ENCODE measurements at regions not wholly inside any gene's neighbourhood (a gene's known extent, or its start where the extent isn't known, plus 50 kb on each side); places are given as distances from the start of the nearest gene placed in this dataset.

DNA sequence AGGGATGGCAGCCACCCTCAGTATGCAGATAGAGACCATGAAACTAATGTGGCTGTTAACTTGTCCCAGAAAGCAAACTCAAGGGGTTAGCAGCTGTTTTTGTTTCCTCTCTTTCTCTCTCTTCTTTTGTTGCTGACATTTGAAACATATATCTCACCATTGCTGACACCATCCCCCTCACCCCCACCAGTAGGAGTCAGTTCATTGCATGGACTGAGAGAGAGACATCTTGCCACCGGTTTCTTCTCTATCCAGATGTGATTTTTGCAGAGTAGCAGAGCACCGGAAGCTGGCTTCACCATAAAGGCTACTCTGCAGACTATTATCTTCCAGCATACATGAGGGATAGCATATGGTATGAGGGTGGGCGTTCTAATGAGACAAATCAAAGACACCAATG is 177.1 kb upstream of the FRG1 start:
- H3K27me3 ChIP-seq (replicated peaks), result no peaks in the 10 kb centered on the region
- H3K4me1 ChIP-seq (replicated peaks), result no peaks in the 10 kb centered on the region
- H3K27ac ChIP-seq, result no peak overlapping the region
- H3K9me3 ChIP-seq (replicated peaks), result no peaks in the 10 kb centered on the region; the same call in 1 of the 2 replicates
- no peak overlapping the region for H3K4me3 ChIP-seq
- H3K36me3 ChIP-seq, result no peaks in the 10 kb centered on the region
- no peak for DNase-seq (ENCODE audit: low read depth in 1 of 2, low spot score in 2 of 2)

DNA sequence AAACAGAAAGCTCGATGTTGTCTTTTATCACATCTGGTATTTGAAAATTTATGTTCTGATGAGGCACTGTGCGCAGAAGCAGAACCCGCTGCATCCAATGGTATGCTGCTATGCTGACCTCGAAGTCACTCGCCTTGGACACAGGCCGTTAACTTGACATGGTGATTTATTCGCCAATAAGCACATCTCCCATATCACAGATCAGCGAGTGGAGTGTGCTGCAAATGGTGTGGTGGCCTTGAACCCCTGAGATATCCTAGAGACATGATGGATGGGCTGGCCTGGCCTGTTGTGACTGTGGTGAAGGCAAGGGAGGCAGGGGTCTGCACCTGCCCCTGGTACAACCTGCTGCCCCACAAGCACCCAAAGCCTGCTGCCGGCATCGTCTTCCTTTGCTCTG is 175.4 kb upstream of the FRG1 start:
- no peaks in the 10 kb centered on the region for H3K36me3 ChIP-seq
- no peak overlapping the region for H3K27ac ChIP-seq
- peaks cover 2% of the 10 kb centered on the region; the same call in 1 of the 2 replicates for H3K9me3 ChIP-seq (replicated peaks)
- H3K4me3 ChIP-seq, result no peak overlapping the region
- no peaks in the 10 kb centered on the region for H3K4me1 ChIP-seq (replicated peaks)
- no peak for DNase-seq (ENCODE audit: low read depth in 1 of 2, low spot score in 2 of 2)
- H3K27me3 ChIP-seq (replicated peaks), result no peaks in the 10 kb centered on the region

DNA sequence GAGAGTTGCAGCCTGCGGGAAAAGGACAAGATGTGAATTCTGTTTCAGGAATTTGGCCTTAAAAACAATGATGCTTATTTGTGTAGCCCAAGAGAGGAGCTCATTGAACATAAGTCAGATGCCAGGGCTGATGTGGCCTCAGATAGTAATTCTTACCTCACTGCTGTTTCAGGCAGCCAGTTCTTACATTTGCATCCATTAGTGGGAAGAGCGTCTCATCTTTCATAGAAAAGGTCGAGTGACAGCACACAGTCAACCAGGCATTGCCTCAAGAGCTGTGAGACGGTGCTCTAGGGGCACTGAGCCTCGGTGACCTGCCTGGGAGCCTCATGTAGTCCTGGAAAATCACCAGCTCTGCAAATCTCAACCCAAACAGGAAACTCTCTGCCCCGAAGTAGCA is 174.9 kb upstream of the FRG1 start:
- Histone ChIP-seq H3K4me1 (replicated peaks) (no peaks in the 10 kb centered on the region), H3K27me3 (replicated peaks) (no peaks in the 10 kb centered on the region), H3K36me3 (no peaks in the 10 kb centered on the region), H3K9me3 (replicated peaks) (peaks cover 5% of the 10 kb centered on the region; the same call in 1 of the 2 replicates), H3K4me3 (no peak overlapping the region), H3K27ac (no peak overlapping the region)
- no peak for DNase-seq (ENCODE audit: low read depth in 1 of 2, low spot score in 2 of 2)

DNA sequence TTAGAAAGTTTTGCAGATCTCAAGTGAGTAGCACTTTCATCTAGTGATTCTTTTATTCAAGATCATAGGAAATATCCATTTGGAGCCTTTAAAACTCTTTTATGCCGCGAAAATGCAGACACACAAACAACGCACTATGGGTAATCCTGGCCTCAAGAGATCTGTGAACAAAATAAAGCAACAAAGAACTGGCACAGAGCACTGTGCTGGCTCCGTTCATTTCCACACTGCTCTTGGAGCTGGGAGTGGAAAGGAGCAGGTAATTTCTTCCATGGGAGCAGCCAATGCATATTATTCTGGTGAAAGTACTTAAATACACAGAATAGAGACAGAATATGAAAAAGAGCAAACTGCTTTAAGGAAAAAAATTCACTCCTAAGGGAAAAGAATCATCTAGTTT is 172.7 kb upstream of the FRG1 start:
- Histone ChIP-seq H3K9me3 (replicated peaks) (peaks cover 9% of the 10 kb centered on the region; the same call in 1 of the 2 replicates), H3K27ac (no peak overlapping the region), H3K36me3 (no peaks in the 10 kb centered on the region), H3K27me3 (replicated peaks) (no peaks in the 10 kb centered on the region), H3K4me3 (no peak overlapping the region), H3K4me1 (replicated peaks) (no peaks in the 10 kb centered on the region)
- no peak for DNase-seq (ENCODE audit: low read depth in 1 of 2, low spot score in 2 of 2)

DNA sequence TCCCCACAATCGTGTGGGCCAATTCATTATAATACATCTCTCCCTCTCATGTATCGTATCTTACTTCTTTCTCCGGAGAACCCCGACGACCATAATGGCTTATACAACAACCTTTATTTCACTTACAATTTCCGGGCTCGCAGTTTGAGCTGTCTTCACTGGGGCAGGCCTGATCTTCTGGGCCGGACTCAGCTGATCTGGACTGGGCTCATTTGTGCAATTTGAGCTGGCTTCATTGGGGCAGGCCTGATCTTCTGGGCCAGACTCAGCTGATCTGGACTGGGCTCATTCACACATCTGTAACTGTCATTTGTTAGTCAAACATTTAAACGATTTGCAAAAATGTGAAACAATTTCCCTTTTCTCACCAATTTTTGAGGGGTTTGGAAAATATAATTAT is 171.5 kb upstream of the FRG1 start:
- no peak overlapping the region for H3K27ac ChIP-seq
- H3K27me3 ChIP-seq (replicated peaks), result no peaks in the 10 kb centered on the region
- H3K36me3 ChIP-seq, result no peaks in the 10 kb centered on the region
- DNase-seq (ENCODE audit: low read depth in 1 of 2, low spot score in 2 of 2), result no peak
- no peak overlapping the region for H3K4me3 ChIP-seq
- H3K4me1 ChIP-seq (replicated peaks), result no peaks in the 10 kb centered on the region
- H3K9me3 ChIP-seq (replicated peaks), result peaks cover 9% of the 10 kb centered on the region; the same call in 1 of the 2 replicates

DNA sequence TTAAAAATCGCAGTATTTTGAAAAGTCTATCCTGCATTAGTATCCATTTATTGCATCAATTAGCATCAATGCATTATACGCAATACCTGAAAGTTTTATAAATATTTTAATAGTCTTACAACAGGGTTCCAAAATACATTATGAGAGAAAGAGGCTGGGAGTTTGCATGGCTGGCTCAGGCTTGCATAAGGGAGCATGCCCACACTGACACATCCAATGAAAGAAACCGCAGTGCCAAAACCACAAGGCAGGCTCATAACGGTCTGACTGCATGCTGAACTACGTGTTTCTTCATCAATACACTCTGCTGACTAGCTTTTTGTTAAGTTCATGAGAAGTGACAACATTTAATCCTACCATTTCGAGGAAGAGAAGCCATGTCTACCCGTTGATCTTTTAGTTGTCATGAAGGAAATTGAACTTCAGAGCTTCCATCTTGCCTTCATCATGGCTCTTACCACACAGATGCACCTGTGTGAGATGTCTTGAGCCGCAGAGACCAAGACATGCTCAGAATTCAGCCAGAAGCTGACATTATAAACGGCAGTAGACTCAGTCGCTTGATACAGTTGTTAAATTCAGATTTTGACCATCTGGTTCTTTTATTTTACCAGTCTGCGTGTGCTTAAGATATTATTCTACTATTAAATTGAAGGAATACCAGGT is 168.8 kb upstream of the FRG1 start:
- Histone ChIP-seq H3K27ac (no peak overlapping the region), H3K4me1 (replicated peaks) (no peaks in the 10 kb centered on the region)
- no peak for DNase-seq (ENCODE audit: low read depth in 1 of 2, low spot score in 2 of 2)

GRCh38 chr4:189773909-189774308 is 166.8 kb upstream of the FRG1 start:
- Histone ChIP-seq H3K27me3 (replicated peaks) (no peaks in the 10 kb centered on the region), H3K27ac (no peak overlapping the region), H3K36me3 (no peaks in the 10 kb centered on the region), H3K4me3 (no peak overlapping the region), H3K4me1 (replicated peaks) (no peaks in the 10 kb centered on the region), H3K9me3 (replicated peaks) (peaks cover 16% of the 10 kb centered on the region; the same call in 1 of the 2 replicates)
- no peak for DNase-seq (ENCODE audit: low read depth in 1 of 2, low spot score in 2 of 2)

More for the DNA sequence above, 168.8 kb upstream of the FRG1 start:
- Histone ChIP-seq H3K36me3 (no peaks in the 10 kb centered on the region), H3K9me3 (replicated peaks) (peaks cover 14% of the 10 kb centered on the region; the same call in 1 of the 2 replicates), H3K27me3 (replicated peaks) (no peaks in the 10 kb centered on the region), H3K4me3 (no peak overlapping the region)

- Histone ChIP-seq H3K36me3 (no peaks in the 10 kb centered on the region), H3K4me1 (replicated peaks) (no peaks in the 10 kb centered on the region), H3K27ac (no peak overlapping the region), H3K9me3 (replicated peaks) (peaks cover 7% of the 10 kb centered on the region; the same call in 1 of the 2 replicates), H3K4me3 (no peak overlapping the region), H3K27me3 (replicated peaks) (no peaks in the 10 kb centered on the region)
- no peak for DNase-seq (ENCODE audit: low read depth in 1 of 2, low spot score in 2 of 2)
Measured at GRCh38 chr4:189779281-189779980, 161.2 kb upstream of the FRG1 start.

GRCh38 chr4:189780391-189780790 is 160.3 kb upstream of the FRG1 start:
- no peak for DNase-seq (ENCODE audit: low read depth in 1 of 2, low spot score in 2 of 2)
- Histone ChIP-seq H3K27me3 (replicated peaks) (no peaks in the 10 kb centered on the region), H3K27ac (no peak overlapping the region), H3K36me3 (no peaks in the 10 kb centered on the region), H3K4me1 (replicated peaks) (no peaks in the 10 kb centered on the region), H3K9me3 (replicated peaks) (peaks cover 7% of the 10 kb centered on the region; the same call in 1 of the 2 replicates), H3K4me3 (no peak overlapping the region)

GRCh38 chr4:189784651-189785050 is 156.0 kb upstream of the FRG1 start:
- no peaks in the 10 kb centered on the region for H3K36me3 ChIP-seq
- H3K9me3 ChIP-seq (replicated peaks), result peaks cover 4% of the 10 kb centered on the region; the same call in 1 of the 2 replicates
- H3K4me3 ChIP-seq, result no peak overlapping the region
- H3K27me3 ChIP-seq (replicated peaks), result no peaks in the 10 kb centered on the region
- no peak overlapping the region for H3K27ac ChIP-seq
- H3K4me1 ChIP-seq (replicated peaks), result no peaks in the 10 kb centered on the region
- no peak for DNase-seq (ENCODE audit: low read depth in 1 of 2, low spot score in 2 of 2)

DNA sequence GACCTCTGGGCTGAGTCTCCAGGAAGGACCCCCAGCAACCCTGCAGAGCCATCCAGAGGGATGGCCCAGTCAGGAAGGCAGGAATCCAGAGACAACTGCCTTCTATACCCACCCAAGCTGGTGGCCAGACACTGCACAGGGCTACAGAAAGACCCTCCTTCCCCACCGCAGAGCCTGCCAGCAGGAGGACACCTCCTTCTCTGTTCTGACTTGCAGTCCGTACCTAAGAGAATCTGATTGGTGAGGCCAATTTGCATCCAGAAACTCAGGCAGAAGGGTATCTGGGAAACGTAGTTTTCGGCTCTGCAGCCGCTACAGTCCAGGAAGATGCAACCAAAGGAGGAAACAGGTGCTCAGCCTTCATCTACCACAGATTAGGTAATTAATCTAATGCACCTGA is 155.4 kb upstream of the FRG1 start:
- Histone ChIP-seq H3K9me3 (replicated peaks) (peaks cover 4% of the 10 kb centered on the region; the same call in 1 of the 2 replicates), H3K36me3 (no peaks in the 10 kb centered on the region), H3K27ac (no peak overlapping the region), H3K4me1 (replicated peaks) (no peaks in the 10 kb centered on the region), H3K27me3 (replicated peaks) (no peaks in the 10 kb centered on the region), H3K4me3 (no peak overlapping the region)
- no peak for DNase-seq (ENCODE audit: low read depth in 1 of 2, low spot score in 2 of 2)

- no peak for DNase-seq (ENCODE audit: low read depth in 1 of 2, low spot score in 2 of 2)
- H3K27me3 ChIP-seq (replicated peaks), result no peaks in the 10 kb centered on the region
- no peak overlapping the region for H3K4me3 ChIP-seq
- H3K9me3 ChIP-seq (replicated peaks), result peaks cover 4% of the 10 kb centered on the region; the same call in 1 of the 2 replicates
- H3K27ac ChIP-seq, result no peak overlapping the region
- no peaks in the 10 kb centered on the region for H3K36me3 ChIP-seq
- no peaks in the 10 kb centered on the region for H3K4me1 ChIP-seq (replicated peaks)
Measured at GRCh38 chr4:189786447-189786846, 154.2 kb upstream of the FRG1 start.

GRCh38 chr4:189787216-189788031 is 153.2 kb upstream of the FRG1 start:
- Histone ChIP-seq H3K9me3 (replicated peaks) (peaks cover 5% of the 10 kb centered on the region; the same call in 1 of the 2 replicates), H3K27me3 (replicated peaks) (no peaks in the 10 kb centered on the region), H3K4me1 (replicated peaks) (no peaks in the 10 kb centered on the region), H3K27ac (no peak overlapping the region), H3K4me3 (no peak overlapping the region), H3K36me3 (no peaks in the 10 kb centered on the region)
- no peak for DNase-seq (ENCODE audit: low read depth in 1 of 2, low spot score in 2 of 2)

All from SJSA1 (cell line).